Left lung (tissue), 4 donors: ENCODE measurements at regions not wholly inside any gene's neighbourhood (a gene's known extent, or its start where the extent isn't known, plus 50 kb on each side); places are given as distances from the start of the nearest gene placed in this dataset.
"Not testable (repeated sequence)": the region's sequence is repeated elsewhere in the genome, so short reads cannot be mapped to it uniquely, and the experiment has no call there.

Experiments
- ATAC-seq: fragments of 200-7000 bp; cut with Tn5 transposase; one replicate; pipeline ENCODE4 v1.9.1; 2020; ENCODE audit warnings: moderate library complexity
- DNase-seq, 4 donors: peaks; one replicate each; pipeline ENCODE4 v3.0.0-alpha.2; 2013 to 2020
- H3K27ac ChIP-seq, 2 donors: fragments of 200-600 bp; sonication (generic) in 1 of 2; one replicate each; pipeline versions ENCODE4 v1.5.0 to v1.8.0; 2020 to 2021
- H3K27me3 ChIP-seq, 2 donors: fragments of 200-600 bp; sonication (generic) in 1 of 2; one replicate each; pipeline versions ENCODE4 v1.5.0 to v1.8.0; 2020 to 2021
- H3K36me3 ChIP-seq, 2 donors: fragments of 200-600 bp; sonication (generic) in 1 of 2; one replicate each; pipeline versions ENCODE4 v1.5.0 to v1.8.0; 2020 to 2021
- H3K4me1 ChIP-seq, 2 donors: fragments of 200-600 bp; one replicate each; pipeline ENCODE4 v1.8.0; 2021
- H3K4me3 ChIP-seq, 2 donors: fragments of 200-600 bp; sonication (generic) in 1 of 2; one replicate each; pipeline versions ENCODE4 v1.5.0 to v1.8.0; 2020 to 2021; ENCODE audit warnings: mild to moderate bottlenecking in 1 of 2
- H3K9me3 ChIP-seq, 2 donors: fragments of 200-600 bp; sonication (generic) in 1 of 2; one replicate each; pipeline versions ENCODE4 v1.5.0 to v1.8.0; 2020 to 2021
- intact Hi-C, 2 donors: fragments of 100-400 bp; cut with DNase I; formaldehyde crosslinking; loops; one replicate each; pipeline versions ENCODE4 v1.11.2 to v1.14.2; 2022
- TF ChIP-seq, protein P1 (sequence below), 2 donors: fragments of 200-600 bp; sonication (generic) in 1 of 2; IDR thresholded peaks; one replicate each; pipeline versions ENCODE4 v1.5.0 to v1.8.0; 2021; ENCODE audit warnings: antibody characterized with exemption in 2 of 2
- donor health status: DM: no; HTN: yes; CAD: no.
- donor health status: DM: no; HTN: no; CAD: no.

DNA sequence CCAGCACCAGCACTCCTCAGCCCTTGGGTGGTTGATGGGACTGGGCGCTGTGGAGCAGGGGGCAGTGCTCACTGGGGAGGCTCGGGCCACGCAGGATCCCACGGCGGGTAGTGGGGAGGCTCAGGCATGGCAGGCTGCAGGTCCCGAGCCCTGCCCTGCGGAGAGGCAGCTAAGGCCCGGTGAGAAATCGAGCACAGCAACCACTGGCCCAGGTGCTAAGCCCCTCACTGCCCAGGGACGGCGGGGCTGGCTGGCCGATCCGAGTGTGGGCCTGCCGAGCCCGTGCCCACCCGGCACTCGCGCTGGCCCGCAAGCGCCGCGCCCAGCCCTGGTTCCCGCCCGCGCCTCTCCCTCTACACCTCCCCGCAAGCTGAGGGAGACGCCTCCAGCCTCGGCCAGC, 56.0 kb upstream of the ZNF195 start:
- no peak overlapping the region for H3K27ac ChIP-seq
- no peak overlapping the region for H3K4me3 ChIP-seq
- no peaks in the 10 kb centered on the region for H3K9me3 ChIP-seq
- ATAC-seq (no peak), DNase-seq (no peak)
- intact Hi-C loops = no loop called here
- no peaks in the 10 kb centered on the region for H3K4me1 ChIP-seq
- H3K36me3 ChIP-seq = no peaks in the 10 kb centered on the region
- H3K27me3 ChIP-seq = no peaks in the 10 kb centered on the region
- TF ChIP-seq, protein P1, sequence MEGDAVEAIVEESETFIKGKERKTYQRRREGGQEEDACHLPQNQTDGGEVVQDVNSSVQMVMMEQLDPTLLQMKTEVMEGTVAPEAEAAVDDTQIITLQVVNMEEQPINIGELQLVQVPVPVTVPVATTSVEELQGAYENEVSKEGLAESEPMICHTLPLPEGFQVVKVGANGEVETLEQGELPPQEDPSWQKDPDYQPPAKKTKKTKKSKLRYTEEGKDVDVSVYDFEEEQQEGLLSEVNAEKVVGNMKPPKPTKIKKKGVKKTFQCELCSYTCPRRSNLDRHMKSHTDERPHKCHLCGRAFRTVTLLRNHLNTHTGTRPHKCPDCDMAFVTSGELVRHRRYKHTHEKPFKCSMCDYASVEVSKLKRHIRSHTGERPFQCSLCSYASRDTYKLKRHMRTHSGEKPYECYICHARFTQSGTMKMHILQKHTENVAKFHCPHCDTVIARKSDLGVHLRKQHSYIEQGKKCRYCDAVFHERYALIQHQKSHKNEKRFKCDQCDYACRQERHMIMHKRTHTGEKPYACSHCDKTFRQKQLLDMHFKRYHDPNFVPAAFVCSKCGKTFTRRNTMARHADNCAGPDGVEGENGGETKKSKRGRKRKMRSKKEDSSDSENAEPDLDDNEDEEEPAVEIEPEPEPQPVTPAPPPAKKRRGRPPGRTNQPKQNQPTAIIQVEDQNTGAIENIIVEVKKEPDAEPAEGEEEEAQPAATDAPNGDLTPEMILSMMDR (IDR thresholded peaks at IDR 0.05) = no peak

DNA sequence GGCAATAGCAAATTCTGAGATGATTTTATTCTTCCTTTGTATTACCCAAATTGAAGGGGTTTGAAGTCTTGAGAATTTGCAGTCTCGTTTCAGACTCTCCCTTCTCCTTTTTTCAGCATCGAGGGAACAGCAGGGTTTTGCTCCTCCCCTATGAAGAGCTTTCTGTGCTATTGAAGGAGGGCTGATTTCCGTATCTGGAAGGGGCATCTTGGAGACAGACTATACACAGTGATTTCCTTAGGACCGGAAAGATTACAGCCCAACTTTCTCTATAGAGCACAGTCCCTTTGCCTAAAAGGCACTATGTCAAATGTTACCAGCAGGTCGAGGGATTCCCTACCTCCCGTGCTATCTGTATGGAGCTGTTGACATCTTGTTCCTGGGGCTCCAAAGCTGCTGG, 50.2 kb upstream of the ZNF195 start:
- ATAC-seq, H3K4me1 ChIP-seq, DNase-seq, H3K27me3 ChIP-seq, H3K9me3 ChIP-seq, H3K4me3 ChIP-seq, H3K27ac ChIP-seq, H3K36me3 ChIP-seq, intact Hi-C loops: not testable (repeated sequence)
